HG03575 (cell line): ENCODE measurements at regions not wholly inside any gene's neighbourhood (a gene's known extent, or its start where the extent isn't known, plus 50 kb on each side); places are given as distances from the start of the nearest gene placed in this dataset.

Experiments used
- ATAC-seq: cut with Tn5 transposase; IDR thresholded peaks from one replicate; pipeline ENCODE4 v1.9.1; 2021; ENCODE audit not compliant: unreplicated experiment, insufficient number of reproducible peaks, low FRiP score; ENCODE audit errors: extremely low read depth

- no peak for ATAC-seq
Measured at GRCh38 chrX:11941571-11941970, 183.5 kb downstream of the MSL3 start.

GRCh38 chrX:11944501-11944900 lies 186.5 kb downstream of the MSL3 start:
- no peak for ATAC-seq

GRCh38 chrX:11949291-11949690 lies 189.0 kb upstream of the FRMPD4 start:
- ATAC-seq = no peak

- no peak for ATAC-seq
Measured at GRCh38 chrX:11952176-11952720, 186.0 kb upstream of the FRMPD4 start.

GRCh38 chrX:11953615-11954014 lies 184.7 kb upstream of the FRMPD4 start:
- ATAC-seq = no peak

GRCh38 chrX:11954176-11954575 lies 184.1 kb upstream of the FRMPD4 start:
- no peak for ATAC-seq

- no peak for ATAC-seq
Measured at GRCh38 chrX:11960031-11960430, 178.2 kb upstream of the FRMPD4 start.

- ATAC-seq = no peak
Measured at GRCh38 chrX:11965436-11965835, 172.8 kb upstream of the FRMPD4 start.

GRCh38 chrX:11967986-11968869 lies 170.0 kb upstream of the FRMPD4 start:
- ATAC-seq = no peak

GRCh38 chrX:11968991-11969390 lies 169.3 kb upstream of the FRMPD4 start:
- no peak for ATAC-seq

GRCh38 chrX:11970578-11971359 lies 167.5 kb upstream of the FRMPD4 start:
- no peak for ATAC-seq

GRCh38 chrX:11976663-11977062 lies 161.6 kb upstream of the FRMPD4 start:
- ATAC-seq = no peak

- no peak for ATAC-seq
Measured at GRCh38 chrX:11992271-11992670, 146.0 kb upstream of the FRMPD4 start.

GRCh38 chrX:11995146-11995545 lies 143.1 kb upstream of the FRMPD4 start:
- ATAC-seq = no peak

- no peak for ATAC-seq
Measured at GRCh38 chrX:11996810-11997209, 141.5 kb upstream of the FRMPD4 start.

- ATAC-seq = no peak
Measured at GRCh38 chrX:11998944-11999343, 139.3 kb upstream of the FRMPD4 start.

- ATAC-seq = no peak
Measured at GRCh38 chrX:12002876-12003275, 135.4 kb upstream of the FRMPD4 start.

- ATAC-seq = no peak
Measured at GRCh38 chrX:12007881-12008280, 130.4 kb upstream of the FRMPD4 start.

GRCh38 chrX:12010436-12010835 lies 127.8 kb upstream of the FRMPD4 start:
- no peak for ATAC-seq

- no peak for ATAC-seq
Measured at GRCh38 chrX:12011075-12011474, 127.2 kb upstream of the FRMPD4 start.
